ENCODE measurements at regions not wholly inside any gene's neighbourhood (a gene's known extent, or its start where the extent isn't known, plus 50 kb on each side); places are given as distances from the start of the nearest gene placed in this dataset.

DNA sequence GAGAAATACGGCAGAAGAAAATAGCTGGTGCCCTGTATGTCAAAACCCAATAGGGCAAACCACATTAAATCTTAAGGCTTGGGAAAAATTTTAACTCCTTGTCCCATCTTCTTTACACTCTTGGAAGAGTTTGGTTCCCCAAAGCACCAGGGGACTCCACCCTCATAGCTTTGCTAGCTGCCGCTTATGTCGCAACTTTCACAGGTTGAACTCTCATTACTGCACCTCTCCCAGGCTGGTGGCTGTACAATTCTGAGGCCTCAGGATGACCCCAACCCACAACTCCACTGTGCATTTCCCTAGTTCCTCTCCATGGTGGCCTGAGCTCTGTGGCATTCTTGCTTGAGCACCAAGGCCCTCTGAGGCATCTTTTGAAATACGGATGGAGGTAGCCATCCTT lies 1478.8 kb downstream of the FAM133A start:
- no peak for ATAC-seq
- TF ChIP-seq OSR1 (CRISPR knock-in tag; IDR thresholded peaks at IDR 0.05), result no peak
- TF ChIP-seq, protein P1, sequence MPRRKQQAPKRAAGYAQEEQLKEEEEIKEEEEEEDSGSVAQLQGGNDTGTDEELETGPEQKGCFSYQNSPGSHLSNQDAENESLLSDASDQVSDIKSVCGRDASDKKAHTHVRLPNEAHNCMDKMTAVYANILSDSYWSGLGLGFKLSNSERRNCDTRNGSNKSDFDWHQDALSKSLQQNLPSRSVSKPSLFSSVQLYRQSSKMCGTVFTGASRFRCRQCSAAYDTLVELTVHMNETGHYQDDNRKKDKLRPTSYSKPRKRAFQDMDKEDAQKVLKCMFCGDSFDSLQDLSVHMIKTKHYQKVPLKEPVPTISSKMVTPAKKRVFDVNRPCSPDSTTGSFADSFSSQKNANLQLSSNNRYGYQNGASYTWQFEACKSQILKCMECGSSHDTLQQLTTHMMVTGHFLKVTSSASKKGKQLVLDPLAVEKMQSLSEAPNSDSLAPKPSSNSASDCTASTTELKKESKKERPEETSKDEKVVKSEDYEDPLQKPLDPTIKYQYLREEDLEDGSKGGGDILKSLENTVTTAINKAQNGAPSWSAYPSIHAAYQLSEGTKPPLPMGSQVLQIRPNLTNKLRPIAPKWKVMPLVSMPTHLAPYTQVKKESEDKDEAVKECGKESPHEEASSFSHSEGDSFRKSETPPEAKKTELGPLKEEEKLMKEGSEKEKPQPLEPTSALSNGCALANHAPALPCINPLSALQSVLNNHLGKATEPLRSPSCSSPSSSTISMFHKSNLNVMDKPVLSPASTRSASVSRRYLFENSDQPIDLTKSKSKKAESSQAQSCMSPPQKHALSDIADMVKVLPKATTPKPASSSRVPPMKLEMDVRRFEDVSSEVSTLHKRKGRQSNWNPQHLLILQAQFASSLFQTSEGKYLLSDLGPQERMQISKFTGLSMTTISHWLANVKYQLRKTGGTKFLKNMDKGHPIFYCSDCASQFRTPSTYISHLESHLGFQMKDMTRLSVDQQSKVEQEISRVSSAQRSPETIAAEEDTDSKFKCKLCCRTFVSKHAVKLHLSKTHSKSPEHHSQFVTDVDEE (CRISPR knock-in tag; IDR thresholded peaks at IDR 0.05), result no peak
- TF ChIP-seq TOX (CRISPR knock-in tag; IDR thresholded peaks at IDR 0.05; ENCODE audit: borderline replicate concordance), result no peak
- no peak for TF ChIP-seq ISL1 (CRISPR knock-in tag; IDR thresholded peaks at IDR 0.05)
- TF ChIP-seq TCF4 (CRISPR knock-in tag; IDR thresholded peaks at IDR 0.05; ENCODE audit: borderline replicate concordance), result no peak
- no peak for TF ChIP-seq ZNF8 (CRISPR knock-in tag; IDR thresholded peaks at IDR 0.05)

DNA sequence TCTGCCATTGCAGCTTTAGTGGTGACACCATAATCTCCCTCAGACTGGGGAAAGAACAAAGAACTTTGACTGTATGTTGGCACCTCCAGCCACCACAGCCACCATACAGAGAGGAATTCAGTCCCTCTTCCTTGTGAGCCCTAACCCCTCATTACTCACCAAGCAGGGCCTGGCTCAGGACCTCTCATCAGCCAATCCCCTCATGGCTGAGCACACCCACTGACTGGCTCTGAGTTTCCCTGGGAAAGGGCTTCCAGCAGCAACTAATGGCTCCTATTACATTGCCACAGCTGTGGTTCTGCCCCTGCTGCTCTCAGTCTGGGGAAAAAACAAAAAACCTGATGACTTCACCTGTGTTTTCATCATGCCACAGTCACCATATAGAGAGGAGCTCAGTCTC lies 1482.6 kb downstream of the FAM133A start:
- ATAC-seq, result no peak
- TF ChIP-seq, protein P1 (CRISPR knock-in tag; IDR thresholded peaks at IDR 0.05), result no peak
- TF ChIP-seq ZC3H10 (CRISPR knock-in tag; IDR thresholded peaks at IDR 0.05) (no peak), ESRRG (CRISPR knock-in tag; IDR thresholded peaks at IDR 0.05) (no peak), BACH2 (CRISPR knock-in tag; IDR thresholded peaks at IDR 0.05; ENCODE audit: borderline replicate concordance) (no peak)
- TF ChIP-seq, protein P2, sequence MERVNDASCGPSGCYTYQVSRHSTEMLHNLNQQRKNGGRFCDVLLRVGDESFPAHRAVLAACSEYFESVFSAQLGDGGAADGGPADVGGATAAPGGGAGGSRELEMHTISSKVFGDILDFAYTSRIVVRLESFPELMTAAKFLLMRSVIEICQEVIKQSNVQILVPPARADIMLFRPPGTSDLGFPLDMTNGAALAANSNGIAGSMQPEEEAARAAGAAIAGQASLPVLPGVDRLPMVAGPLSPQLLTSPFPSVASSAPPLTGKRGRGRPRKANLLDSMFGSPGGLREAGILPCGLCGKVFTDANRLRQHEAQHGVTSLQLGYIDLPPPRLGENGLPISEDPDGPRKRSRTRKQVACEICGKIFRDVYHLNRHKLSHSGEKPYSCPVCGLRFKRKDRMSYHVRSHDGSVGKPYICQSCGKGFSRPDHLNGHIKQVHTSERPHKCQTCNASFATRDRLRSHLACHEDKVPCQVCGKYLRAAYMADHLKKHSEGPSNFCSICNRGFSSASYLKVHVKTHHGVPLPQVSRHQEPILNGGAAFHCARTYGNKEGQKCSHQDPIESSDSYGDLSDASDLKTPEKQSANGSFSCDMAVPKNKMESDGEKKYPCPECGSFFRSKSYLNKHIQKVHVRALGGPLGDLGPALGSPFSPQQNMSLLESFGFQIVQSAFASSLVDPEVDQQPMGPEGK (CRISPR knock-in tag; IDR thresholded peaks at IDR 0.05; ENCODE audit: borderline replicate concordance), result no peak
